Sigmoid colon (tissue), 4 donors: ENCODE measurements at regions not wholly inside any gene's neighbourhood (a gene's known extent, or its start where the extent isn't known, plus 50 kb on each side); places are given as distances from the start of the nearest gene placed in this dataset.

ENCODE experiments used
- EP300 ChIP-seq, 4 donors: sonication (generic); formaldehyde crosslinking; IDR thresholded peaks; one replicate each; pipeline ENCODE4 v1.6.1; 2017; ENCODE audit warnings: antibody characterized with exemption in 4 of 4
- POLR2A ChIP-seq, 2 donors: fragments of 450-650 bp; IDR thresholded peaks; one replicate each; pipeline ENCODE4 v1.6.1; 2016; ENCODE audit warnings: antibody characterized with exemption in 2 of 2, mild to moderate bottlenecking in 2 of 2, moderate library complexity in 2 of 2
- POLR2AphosphoS5 ChIP-seq, 4 donors: sonication (generic); formaldehyde crosslinking; IDR thresholded peaks; one replicate each; pipeline ENCODE4 v1.6.1; 2017; ENCODE audit warnings: antibody characterized with exemption in 4 of 4
- TF ChIP-seq, protein P1 (sequence below), 4 experiments: fragments of 450-650 bp in 3 of 4; fragments of 200-600 bp in 1 of 4; IDR thresholded peaks; one replicate each; pipeline ENCODE4 v1.5.1; 2016 to 2019; ENCODE audit warnings: antibody characterized with exemption in 4 of 4, mild to moderate bottlenecking in 3 of 4, moderate library complexity in 2 of 4

GRCh38 chr16:48788475-48788874 lies 178.5 kb upstream of the N4BP1 start:
- TF ChIP-seq, protein P1, sequence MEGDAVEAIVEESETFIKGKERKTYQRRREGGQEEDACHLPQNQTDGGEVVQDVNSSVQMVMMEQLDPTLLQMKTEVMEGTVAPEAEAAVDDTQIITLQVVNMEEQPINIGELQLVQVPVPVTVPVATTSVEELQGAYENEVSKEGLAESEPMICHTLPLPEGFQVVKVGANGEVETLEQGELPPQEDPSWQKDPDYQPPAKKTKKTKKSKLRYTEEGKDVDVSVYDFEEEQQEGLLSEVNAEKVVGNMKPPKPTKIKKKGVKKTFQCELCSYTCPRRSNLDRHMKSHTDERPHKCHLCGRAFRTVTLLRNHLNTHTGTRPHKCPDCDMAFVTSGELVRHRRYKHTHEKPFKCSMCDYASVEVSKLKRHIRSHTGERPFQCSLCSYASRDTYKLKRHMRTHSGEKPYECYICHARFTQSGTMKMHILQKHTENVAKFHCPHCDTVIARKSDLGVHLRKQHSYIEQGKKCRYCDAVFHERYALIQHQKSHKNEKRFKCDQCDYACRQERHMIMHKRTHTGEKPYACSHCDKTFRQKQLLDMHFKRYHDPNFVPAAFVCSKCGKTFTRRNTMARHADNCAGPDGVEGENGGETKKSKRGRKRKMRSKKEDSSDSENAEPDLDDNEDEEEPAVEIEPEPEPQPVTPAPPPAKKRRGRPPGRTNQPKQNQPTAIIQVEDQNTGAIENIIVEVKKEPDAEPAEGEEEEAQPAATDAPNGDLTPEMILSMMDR (IDR thresholded peaks at IDR 0.05): no peak
- TF ChIP-seq POLR2A (IDR thresholded peaks at IDR 0.05) (no peak), POLR2AphosphoS5 (IDR thresholded peaks at IDR 0.05) (no peak), EP300 (IDR thresholded peaks at IDR 0.05) (no peak)
